Skin epidermis (tissue), 12 donors: ENCODE measurements at regions not wholly inside any gene's neighbourhood (a gene's known extent, or its start where the extent isn't known, plus 50 kb on each side); places are given as distances from the start of the nearest gene placed in this dataset.

Experiments used
- H3K27ac ChIP-seq, 21 experiments: fragments of 200-600 bp; sonication (generic) in 11 of 21; one replicate each; pipeline ENCODE4 v1.5.0; 2020; ENCODE audit warnings: mild to moderate bottlenecking in 3 of 21, inconsistent platforms in 2 of 21, moderate library complexity in 2 of 21
- H3K4me3 ChIP-seq, 7 experiments: fragments of 200-600 bp; sonication (generic) in 2 of 7; one replicate each; pipeline ENCODE4 v1.5.0; 2020; ENCODE audit warnings: inconsistent platforms in 2 of 7, mild to moderate bottlenecking in 2 of 7, moderate library complexity in 1 of 7

DNA sequence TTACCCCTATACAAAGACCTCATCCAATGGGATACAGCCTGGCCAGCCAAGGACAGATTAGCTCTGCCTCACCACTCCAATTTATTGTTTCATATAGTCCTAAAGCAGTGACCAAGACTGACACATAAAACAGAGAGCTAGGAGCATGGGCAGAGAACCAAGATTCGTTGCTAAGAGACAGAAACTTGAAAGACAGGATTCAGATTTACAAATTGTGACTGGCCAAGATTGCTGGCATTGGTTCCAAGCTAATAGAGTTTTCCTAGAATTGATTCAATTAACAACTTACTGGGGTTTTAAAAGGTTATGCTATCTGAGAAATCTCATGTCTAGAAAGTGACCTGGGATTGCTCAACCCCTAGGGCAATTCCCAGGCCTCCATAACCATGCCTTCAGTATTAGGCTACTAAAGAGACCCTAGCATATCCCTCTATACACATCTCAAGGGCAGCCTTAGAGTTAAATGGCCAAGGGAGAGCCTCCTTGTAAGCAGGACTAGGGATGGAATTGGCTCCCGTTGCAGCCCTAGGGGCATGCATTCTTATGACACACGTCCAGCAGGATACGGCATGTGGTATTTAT is 75.6 kb downstream of the ICOS start:
- Histone ChIP-seq H3K4me3 (no peak overlapping the region), H3K27ac (no peak overlapping the region)

DNA sequence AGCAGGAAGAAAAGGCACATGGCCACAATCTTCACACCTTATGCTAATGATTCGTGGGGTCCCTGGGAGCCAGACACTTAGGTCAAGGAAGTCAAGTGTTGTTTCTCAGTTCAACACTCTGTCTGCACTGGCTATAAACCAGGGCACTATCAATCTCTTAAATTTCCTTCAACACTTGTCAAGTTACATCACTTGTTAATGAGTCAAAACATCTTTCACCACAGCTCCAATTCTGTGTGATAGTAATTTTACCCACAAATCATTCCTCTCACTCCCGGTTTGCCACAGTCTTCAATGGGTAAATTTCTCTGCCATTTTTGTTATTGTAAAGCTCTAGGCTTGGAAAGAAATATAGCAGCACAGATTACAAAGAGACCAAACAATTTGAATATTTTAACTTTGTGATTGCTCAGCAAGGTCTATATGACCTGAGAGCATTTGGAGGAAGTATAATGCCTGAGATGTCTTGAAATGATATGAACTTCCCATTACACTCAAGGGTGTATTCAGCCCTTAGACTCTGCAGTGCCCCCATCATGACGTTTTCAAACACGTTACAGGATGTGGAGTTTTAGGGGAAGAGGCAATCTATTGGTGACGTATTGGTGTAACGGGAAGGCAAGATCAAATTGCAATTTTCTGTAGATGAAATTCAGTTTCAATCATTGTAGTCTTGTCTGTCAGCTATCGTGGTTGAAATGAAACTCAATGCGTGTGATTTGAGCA is 78.7 kb downstream of the ICOS start:
- H3K4me3 ChIP-seq, result no peak overlapping the region

DNA sequence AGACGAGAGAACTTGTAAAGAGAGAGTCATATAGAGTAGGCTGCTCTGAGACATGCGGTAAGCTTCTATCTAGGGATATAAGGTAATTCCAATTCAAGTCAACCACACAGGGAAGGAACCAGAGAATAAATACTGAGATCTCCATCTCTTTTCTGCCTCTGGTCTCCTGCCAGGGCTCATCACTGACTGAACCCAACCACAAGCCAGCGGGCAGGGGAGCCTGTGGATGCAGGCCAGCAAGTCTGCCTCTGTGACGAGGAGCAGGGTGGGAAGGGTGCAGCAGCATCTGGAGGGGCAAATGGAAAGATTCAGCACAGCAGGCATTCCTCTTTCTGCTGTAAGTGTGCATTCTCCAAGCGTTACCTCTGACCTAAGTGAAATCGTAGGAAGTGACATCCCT is 82.2 kb downstream of the ICOS start:
- H3K27ac ChIP-seq, result no peak overlapping the region
- no peak overlapping the region for H3K4me3 ChIP-seq

More for the DNA sequence above, 78.7 kb downstream of the ICOS start:
- H3K27ac ChIP-seq, result no peak overlapping the region

DNA sequence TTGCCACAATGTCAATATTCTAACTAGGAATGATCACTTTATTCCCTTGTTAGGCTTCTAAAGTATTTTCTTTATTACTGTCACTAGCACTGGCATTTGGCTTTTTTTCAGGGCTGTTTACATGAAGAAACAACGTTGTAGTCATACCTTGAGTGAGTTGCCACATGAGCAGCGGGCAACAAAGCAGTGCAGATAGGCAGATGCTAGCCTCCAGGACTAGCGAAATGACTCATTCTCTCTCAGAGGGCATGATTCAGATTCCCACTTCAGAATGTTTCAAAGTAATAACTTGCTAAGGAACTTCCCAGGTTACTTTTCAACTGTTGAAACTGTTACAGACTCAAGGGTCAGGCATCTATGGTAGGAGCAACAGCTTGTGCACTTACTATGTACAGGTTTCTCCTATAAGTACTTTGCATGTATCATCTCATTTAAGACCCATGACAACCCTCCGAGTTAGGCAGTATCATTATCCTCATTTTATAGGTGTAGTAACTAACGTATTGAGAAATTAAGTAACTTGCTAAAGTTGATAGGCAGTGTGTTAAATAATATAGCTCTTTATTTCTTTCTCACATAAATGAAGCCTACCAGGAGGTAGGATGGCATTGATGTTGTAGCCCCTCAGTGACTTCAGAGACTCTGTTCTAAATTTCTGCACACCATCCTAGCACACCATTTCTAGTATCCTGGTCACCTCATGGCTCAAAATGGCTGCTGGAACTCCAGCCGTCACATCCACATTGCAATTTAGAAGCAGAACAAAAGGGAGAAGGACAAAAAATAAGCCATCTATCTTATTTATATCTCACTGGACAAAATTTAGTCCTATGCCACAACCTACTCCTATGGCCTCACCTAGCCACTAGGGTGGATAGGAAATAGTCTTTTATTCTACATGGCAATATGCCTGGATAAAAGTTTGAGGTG is 83.3 kb downstream of the ICOS start:
- peak overlapping the region in 1 of 21 experiments; percentile 24 for H3K27ac ChIP-seq
- no peak overlapping the region for H3K4me3 ChIP-seq

DNA sequence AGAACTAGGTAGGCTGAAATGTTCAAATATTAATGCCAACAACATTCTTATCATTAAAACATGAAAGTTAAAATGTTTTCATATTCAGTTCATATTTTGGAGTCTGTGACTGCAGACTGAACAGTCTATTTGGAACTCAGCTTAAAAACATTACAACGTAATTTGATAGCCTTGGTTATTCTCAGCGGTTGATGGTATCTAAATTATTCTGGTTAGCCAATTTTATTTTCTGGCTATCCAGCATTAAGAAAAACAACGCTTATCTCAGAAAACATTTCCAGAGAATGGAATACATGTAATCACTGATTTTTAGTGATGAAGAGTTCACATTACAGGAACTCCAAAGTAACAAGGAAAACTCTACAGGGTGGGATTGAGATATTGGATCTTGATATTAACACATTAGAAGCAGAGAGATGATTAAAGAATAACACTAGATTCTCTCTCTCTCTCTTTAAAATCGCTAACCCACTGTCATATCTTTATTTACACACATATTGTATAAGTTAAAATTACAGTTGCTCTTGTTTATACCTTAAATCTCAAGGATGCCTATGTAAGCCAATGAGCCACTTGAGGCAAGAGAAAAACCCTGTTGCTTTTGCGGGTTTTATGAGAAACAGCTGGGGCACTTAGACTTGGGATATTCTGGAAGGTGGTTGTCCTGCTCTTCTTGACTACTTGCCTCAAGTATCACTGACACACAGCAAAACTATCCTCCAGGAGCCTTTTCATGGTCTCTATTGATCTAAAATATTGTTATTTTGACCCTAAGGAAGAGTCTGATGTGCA is 84.9 kb downstream of the ICOS start:
- H3K4me3 ChIP-seq, result no peak overlapping the region
- H3K27ac ChIP-seq, result no peak overlapping the region

DNA sequence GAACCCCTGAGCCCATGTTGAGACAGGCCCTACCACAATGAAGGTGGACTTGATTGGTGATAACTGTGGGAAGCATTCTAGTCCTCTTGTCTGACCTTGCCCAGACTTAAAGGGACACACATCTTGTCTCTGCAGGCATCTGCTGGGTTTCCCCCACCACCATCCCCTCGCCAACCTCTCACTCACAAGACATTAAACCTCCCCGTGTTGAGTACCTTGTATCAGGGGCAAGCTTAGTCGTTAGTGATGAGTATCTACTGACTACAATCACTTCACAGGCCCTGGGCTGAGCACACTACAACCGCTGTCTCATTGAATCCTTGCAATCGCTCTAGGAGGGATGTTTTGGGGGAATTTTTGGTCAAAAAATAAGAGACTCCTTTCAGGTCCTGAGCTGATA is 86.0 kb downstream of the ICOS start:
- H3K4me3 ChIP-seq, result no peak overlapping the region
- peak overlapping the region in 4 of 21 experiments; percentile 6 to 30 (median 22) for H3K27ac ChIP-seq

DNA sequence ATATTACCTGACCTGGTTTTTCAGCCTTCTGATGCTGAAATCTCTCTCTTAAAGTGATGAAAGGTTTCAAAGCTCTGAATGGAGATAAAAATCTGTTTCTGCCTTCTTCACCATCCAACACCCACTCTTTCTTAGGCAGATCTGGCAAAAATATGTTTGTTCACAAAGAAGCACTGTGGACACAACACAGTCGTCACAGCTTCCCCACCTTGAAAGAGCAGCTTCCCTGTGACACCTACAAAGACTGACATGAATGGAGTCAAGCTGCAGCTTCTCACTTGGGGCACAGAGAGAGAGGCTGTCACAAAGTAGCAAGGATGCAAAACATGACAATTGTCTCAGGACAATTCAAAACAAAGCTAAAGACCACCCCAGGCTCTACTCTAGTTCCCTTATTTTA is 86.5 kb downstream of the ICOS start:
- H3K27ac ChIP-seq, result peak overlapping the region in 4 of 21 experiments; percentile 6 to 30 (median 22)
- no peak overlapping the region for H3K4me3 ChIP-seq

DNA sequence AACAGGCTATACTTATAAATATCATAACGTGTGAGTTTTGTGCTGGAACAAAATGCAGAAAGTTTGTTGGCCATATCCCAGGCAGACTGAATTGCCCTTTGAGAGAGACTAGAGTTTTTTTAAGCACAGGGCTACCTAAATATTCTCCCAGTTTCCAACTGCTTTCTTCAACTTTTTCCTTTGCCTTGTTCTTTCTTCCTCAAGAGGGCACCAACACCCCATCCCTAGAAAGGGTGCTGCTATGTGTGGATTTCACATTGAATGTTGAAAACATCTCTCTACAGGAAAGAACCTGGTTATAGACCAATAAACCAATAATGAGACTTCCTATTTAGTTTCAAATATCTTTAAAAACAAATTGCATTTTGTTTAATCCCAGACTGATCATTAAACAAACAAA is 87.9 kb downstream of the ICOS start:
- Histone ChIP-seq H3K27ac (peak overlapping the region in 1 of 21 experiments; percentile 14), H3K4me3 (no peak overlapping the region)

DNA sequence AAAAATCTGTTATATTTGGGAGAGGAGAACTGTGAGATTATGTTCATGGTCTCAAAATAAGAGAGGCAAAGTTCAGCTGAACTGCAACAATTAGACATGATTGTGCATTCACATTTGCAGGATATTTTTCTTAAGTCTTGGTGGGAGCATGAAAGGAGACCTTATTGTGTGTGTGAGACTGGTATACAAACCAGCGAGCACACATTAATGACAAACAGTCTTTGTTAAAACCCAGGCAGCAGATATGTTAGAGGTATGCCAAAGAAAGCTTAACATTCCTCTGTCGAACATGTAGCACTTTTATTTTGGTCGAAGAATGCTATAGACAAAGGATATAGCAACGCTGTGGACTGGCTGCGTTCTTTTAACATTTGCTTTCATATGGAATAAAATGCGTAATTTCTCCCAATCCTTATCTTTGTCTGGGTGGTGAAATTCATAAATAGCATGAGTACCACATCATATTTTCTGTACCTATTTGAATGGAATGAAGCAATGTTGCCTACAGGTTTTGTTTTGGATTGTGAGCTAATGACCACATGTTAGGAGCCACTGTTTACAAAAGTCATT is 88.4 kb downstream of the ICOS start:
- Histone ChIP-seq H3K27ac (no peak overlapping the region), H3K4me3 (no peak overlapping the region)

DNA sequence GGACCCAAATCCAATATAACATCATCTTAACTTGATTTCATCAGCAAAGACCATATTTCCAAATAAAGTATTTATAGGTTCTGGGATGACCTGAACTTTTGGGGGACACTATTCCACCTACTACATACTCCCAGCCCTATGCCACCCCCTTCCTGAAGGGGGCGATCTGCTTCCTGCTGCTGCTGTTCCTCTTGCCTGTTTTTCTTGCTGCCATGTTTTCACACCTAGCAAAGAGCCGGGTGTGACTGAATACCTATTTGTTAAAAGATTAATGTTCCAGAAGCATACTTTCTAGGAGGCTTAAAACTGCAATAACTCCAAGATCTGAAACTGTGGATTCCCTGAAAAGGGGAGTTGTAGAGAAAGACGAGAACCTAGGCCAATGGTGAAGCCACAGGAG is 89.7 kb downstream of the ICOS start:
- Histone ChIP-seq H3K4me3 (no peak overlapping the region), H3K27ac (peak overlapping the region in 1 of 21 experiments; percentile 18)

DNA sequence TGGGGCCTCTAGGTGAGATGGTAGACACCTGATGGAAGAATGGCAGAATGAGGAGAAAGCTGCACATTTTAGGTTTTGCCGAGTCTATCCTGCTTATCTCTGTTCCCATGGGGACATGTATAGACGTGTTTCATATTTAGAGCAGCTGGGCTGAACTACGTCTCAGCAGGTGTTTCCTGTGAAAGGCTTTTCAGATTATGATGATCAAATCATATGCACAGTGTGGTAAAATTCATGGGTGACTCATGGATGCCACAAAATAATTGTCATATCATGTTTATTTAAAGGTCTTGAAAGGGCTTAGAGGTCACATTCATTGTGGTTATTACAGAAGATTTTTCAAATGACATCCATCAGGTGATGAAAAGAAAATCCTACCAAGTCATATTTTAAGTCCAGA is 90.5 kb downstream of the ICOS start:
- peak overlapping the region in 1 of 21 experiments; percentile 18 for H3K27ac ChIP-seq

DNA sequence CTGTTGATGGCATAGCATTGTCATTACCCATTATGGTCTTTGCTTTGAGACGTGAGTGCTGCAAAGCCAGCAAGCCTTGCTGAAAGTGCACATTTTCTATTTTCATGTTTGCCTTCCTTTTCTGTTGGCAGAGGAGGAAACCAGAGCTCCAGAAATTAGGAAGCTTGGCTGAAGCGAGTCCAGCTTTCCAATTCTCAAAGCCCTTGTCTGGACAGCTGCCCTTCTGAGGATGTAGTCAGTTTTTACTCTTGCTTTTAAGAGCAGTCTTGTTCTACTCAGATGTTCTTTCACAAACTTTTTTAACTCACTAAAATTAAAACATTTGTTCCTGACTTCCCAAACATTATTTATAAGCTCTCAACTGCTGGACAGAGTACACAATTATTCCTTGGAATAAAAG is 93.8 kb downstream of the ICOS start:
- H3K27ac ChIP-seq, result no peak overlapping the region
- H3K4me3 ChIP-seq, result no peak overlapping the region

More for the DNA sequence above, 90.5 kb downstream of the ICOS start:
- H3K4me3 ChIP-seq, result no peak overlapping the region

DNA sequence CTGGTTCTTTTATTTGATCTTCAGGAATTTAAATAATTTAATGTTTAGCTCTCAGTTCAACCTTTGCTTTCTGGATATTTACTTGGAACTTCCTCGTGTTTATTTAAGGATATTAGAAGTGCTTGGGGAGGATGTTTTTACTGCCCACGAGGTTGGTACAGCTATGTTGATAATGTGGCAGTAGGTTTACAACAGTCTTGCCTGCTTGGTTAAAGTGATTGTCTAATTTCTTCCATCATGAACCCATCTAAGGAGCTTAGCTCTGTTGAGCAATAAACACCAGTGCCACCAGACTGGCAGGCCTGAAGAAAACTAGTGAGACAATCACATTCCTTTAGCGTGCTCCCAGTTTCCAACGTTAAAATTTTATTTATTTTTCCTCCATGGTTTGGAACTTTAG is 94.5 kb downstream of the ICOS start:
- no peak overlapping the region for H3K27ac ChIP-seq
- H3K4me3 ChIP-seq, result no peak overlapping the region

DNA sequence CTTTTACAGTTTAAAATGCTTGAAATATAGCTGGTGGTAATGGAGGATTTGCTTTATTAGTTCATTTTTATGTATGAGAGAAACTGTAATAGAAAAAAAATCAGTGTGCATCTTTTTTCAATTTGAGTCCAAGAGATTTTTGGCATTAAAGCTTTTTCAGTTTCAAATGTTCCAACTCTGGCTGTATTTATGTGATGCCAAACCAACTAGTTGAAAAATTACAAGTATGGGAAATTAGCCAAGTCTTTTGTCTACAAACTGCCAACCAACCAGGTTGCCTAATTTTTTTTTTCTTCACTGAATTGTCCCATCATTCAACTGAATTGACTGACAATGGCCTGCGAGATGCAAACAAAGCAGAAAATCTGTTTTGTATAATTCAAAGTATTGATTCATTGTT is 95.7 kb downstream of the ICOS start:
- H3K4me3 ChIP-seq, result no peak overlapping the region
- H3K27ac ChIP-seq, result no peak overlapping the region

DNA sequence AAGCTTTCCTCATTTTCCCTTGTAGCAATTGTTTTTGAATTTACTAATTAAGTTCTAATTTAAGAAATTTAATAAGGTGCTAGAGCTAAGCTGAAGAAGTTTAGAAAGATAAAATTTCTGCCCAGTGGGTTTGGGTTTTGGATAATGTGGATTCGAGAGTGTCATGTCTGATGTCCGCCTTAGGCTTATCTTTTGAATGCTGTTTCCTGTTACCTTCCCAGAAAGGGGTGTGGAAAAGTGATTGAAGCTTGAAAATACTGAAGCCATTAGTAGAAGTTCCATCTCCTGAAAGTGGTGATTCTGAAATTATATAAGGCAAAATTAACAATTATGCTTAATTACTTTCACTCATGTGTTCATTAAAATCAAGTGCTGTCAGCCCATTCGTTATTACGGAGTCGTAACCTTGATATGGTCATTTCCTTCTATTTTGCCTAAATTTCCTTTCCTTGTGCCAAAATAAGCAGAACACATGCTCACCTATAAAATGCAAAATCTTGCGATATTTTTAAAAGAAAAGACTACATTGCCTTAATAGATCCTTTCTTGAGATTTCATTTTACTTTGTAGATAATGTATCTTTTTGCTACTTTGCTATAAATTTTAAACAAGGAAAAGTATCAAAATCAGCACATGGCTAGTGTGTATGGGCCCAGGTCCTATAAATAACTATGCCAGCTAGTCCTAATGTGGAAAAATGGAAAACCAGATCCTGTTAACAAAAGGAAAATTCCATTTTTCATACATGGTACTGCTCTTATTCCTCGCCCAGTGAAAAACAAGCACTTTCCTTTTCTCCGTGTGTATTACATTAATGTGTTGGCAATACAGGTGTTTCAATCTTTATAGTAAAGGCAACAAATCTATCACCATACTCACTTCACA is 97.3 kb downstream of the ICOS start:
- Histone ChIP-seq H3K4me3 (no peak overlapping the region), H3K27ac (no peak overlapping the region)

DNA sequence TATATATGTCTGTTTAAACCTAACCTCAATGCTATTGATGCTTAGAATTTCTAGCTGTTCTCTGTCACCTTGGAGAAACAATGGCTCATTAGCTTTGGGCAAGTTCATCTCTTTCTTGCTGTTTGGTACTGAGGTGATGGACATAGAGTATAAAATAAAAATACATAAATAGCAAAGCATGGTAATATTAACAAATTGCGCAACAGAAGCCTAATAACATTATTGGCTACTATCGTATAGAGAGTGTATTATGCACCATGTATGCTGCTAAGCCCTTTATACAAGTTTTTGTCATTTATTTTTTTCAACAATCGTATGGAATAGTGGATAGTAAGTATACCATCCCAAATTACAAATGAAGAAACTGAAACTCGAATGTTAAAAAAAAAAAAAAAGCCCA is 100.1 kb downstream of the ICOS start:
- no peak overlapping the region for H3K4me3 ChIP-seq
- H3K27ac ChIP-seq, result no peak overlapping the region

DNA sequence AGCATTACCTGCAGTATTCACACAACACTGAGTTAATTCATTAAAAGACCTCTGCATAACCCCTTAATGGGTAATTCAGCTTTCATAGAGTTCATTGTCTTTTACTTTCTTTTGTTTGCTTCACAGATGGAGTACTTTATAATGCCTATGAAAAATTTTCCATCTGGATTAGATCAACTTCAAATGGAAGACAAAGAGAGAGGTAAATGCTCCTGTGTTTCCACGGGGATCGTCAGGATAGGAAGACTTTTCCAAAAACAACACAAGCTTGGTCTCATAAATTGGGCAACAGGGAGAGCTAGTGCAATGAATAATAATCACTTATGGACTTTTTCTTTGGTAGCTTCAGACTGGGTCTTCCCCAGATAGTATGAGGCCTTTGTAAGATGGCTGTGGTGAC is 100.7 kb downstream of the ICOS start:
- no peak overlapping the region for H3K27ac ChIP-seq
- no peak overlapping the region for H3K4me3 ChIP-seq

DNA sequence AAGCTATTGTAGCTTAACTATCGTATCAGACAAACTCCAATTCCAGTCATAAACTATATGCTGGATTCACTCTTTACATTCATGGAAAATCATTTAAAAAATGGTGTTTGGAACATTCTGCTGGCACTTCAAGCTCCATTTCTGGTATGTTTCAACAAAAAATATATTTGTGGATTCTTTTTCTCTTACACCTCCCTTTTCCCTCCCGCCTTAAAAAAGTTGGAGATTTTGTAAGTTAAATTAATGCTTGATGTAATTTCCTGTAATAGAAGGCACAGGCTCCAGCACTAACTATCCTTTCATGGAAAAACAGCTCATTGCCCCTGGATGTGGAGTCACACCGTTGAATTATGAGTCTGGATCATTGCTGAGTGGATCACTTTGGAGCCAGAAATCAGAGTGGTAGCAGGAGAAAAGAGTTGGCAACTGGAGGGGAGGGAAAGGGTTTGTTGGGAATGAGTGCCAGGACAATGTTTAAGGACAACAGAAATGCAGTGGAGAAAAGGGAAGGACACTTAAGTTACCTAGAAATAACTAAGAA is 102.8 kb downstream of the ICOS start:
- no peak overlapping the region for H3K27ac ChIP-seq
- H3K4me3 ChIP-seq, result no peak overlapping the region
